Right renal pelvis (tissue), 4 donors: ENCODE measurements at regions not wholly inside any gene's neighbourhood (a gene's known extent, or its start where the extent isn't known, plus 50 kb on each side); places are given as distances from the start of the nearest gene placed in this dataset.

Source experiments
- DNase-seq, 4 donors: peaks; one replicate each; pipeline ENCODE4 v3.0.0-alpha.2; 2013; ENCODE audit warnings: low read depth in 4 of 4, low spot score in 3 of 4, missing footprints in 1 of 4

GRCh38 chr2:192250961-192251360 lies 56.2 kb upstream of the TMEFF2 start:
- DNase-seq = no peak

DNA sequence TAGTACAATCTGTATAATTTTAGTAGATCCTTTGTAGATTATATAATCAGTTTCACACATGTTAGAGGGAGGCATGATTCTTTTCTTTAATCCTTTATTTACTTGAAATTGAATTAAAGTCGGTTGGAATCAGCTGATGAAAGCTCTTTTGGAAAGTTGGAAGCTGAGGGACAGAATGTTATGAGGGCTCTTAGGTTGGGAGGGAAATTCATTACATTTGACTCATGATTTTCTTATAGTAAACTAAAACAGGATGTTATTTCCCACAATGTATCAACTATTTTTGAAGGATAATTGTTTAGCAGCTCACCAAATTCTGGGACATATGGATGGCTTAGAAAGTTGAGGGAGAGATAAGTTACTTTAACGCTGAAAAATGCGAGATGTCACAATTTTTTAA lies 52.7 kb upstream of the TMEFF2 start:
- no peak for DNase-seq

DNA sequence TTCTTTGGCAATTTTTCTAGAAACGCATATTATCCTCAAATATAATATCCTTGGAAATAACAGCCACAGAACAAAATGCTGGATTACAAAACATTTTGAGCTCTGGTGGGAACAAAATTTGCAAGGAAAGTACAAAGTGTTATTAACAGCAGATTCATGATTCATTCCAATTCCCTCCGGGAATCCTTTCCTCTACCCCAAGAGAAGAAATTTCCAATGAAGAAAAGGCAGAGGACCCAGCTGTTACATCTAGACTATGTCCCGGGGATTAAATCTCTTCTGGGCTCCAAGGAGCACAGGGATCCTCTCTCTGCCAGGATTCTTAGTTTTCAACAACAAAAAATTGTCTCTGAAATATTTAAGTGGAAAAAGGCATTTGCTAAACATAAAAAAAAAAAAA lies 51.6 kb upstream of the TMEFF2 start:
- no peak for DNase-seq

DNA sequence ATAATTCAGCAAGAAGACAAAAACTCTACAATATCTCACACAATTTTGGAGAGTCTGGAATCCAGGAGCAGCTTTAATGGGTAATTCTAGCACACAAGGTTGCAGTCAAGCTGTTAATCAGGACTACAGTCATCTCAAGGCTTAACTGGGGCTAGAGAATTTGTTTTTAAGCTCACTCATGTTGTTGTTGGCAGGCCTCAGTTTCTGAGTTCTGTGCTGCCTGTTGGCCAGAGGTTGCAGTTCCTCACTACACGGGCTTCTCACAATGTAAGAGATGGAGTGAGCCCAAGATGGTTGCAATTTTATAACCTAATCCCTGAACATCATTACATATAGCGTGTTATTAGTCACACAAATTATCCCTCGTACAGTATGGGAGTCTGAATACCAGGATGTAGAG lies 50.6 kb upstream of the TMEFF2 start:
- no peak for DNase-seq
